ENCODE measurements at regions not wholly inside any gene's neighbourhood (a gene's known extent, or its start where the extent isn't known, plus 50 kb on each side); places are given as distances from the start of the nearest gene placed in this dataset.

DNA sequence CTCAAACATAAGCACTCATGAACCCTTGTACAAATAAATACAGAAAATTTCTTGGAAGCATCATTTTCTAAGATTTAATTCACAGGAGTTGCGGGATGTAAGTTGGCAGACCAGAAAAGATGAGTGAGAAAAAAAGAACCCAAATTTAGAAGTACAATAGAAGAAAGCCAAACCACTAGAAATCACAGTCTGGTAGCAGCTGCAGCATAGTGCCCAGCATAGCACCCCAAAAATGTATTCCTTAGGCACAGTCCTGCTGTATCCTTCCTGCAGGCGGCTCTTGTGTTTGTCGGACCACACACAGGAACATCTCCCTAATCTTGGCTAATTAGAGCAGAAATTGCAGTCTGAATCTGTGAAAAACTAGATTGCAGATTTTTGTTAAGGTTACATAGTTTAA is 208.5 kb upstream of the TRPM3 start:
- no peak for TF ChIP-seq NFIC (IDR thresholded peaks at IDR 0.05)
- TF ChIP-seq TAF1 (IDR thresholded peaks at IDR 0.05; ENCODE audit: low read depth), result no peak
- no peak for TF ChIP-seq EP300 (IDR thresholded peaks at IDR 0.05; ENCODE audit: borderline replicate concordance)
- TF ChIP-seq, protein P1, sequence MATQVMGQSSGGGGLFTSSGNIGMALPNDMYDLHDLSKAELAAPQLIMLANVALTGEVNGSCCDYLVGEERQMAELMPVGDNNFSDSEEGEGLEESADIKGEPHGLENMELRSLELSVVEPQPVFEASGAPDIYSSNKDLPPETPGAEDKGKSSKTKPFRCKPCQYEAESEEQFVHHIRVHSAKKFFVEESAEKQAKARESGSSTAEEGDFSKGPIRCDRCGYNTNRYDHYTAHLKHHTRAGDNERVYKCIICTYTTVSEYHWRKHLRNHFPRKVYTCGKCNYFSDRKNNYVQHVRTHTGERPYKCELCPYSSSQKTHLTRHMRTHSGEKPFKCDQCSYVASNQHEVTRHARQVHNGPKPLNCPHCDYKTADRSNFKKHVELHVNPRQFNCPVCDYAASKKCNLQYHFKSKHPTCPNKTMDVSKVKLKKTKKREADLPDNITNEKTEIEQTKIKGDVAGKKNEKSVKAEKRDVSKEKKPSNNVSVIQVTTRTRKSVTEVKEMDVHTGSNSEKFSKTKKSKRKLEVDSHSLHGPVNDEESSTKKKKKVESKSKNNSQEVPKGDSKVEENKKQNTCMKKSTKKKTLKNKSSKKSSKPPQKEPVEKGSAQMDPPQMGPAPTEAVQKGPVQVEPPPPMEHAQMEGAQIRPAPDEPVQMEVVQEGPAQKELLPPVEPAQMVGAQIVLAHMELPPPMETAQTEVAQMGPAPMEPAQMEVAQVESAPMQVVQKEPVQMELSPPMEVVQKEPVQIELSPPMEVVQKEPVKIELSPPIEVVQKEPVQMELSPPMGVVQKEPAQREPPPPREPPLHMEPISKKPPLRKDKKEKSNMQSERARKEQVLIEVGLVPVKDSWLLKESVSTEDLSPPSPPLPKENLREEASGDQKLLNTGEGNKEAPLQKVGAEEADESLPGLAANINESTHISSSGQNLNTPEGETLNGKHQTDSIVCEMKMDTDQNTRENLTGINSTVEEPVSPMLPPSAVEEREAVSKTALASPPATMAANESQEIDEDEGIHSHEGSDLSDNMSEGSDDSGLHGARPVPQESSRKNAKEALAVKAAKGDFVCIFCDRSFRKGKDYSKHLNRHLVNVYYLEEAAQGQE (IDR thresholded peaks at IDR 0.05; ENCODE audit: low read depth), result no peak
- TF ChIP-seq RAD21 (IDR thresholded peaks at IDR 0.05; ENCODE audit: low read depth), result no peak
- TF ChIP-seq TCF12 (IDR thresholded peaks at IDR 0.05; ENCODE audit: low read depth), result no peak
- no peak for TF ChIP-seq FOXM1 (IDR thresholded peaks at IDR 0.05; ENCODE audit: borderline replicate concordance, low read depth)
- TF ChIP-seq, protein P2, sequence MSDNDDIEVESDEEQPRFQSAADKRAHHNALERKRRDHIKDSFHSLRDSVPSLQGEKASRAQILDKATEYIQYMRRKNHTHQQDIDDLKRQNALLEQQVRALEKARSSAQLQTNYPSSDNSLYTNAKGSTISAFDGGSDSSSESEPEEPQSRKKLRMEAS (IDR thresholded peaks at IDR 0.05), result no peak
- no peak for TF ChIP-seq YY1 (IDR thresholded peaks at IDR 0.05; ENCODE audit: low read depth)
- TF ChIP-seq EGR1 (IDR thresholded peaks at IDR 0.05), result no peak
- no peak for TF ChIP-seq TEAD4 (IDR thresholded peaks at IDR 0.05)
- TF ChIP-seq ZBTB7A (IDR thresholded peaks at IDR 0.05; ENCODE audit: low read depth), result no peak
- no peak for TF ChIP-seq CEBPB (IDR thresholded peaks at IDR 0.05)
- TF ChIP-seq, protein P3, sequence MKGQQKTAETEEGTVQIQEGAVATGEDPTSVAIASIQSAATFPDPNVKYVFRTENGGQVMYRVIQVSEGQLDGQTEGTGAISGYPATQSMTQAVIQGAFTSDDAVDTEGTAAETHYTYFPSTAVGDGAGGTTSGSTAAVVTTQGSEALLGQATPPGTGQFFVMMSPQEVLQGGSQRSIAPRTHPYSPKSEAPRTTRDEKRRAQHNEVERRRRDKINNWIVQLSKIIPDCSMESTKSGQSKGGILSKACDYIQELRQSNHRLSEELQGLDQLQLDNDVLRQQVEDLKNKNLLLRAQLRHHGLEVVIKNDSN (IDR thresholded peaks at IDR 0.05), result no peak
- no peak for TF ChIP-seq CREB1 (IDR thresholded peaks at IDR 0.05; ENCODE audit: low read depth)

DNA sequence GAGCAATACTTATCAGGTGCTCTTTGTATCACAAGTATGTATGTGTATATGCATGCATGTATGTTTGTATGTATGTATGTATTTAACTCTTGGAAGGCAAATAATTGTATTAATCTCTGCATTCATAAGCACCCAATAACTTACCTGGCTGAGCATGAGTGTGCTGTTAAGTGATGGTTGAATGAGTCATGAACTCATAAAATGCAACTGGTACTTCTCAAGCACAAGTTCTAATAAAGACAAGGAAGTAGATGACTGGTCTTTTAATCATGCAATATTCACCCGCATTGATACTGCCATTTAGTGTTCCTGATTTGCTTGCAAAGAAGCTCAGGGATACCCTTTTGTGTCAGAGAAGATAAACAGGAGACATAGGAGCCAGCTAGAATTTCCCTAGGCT is 204.9 kb upstream of the TRPM3 start:
- no peak for TF ChIP-seq FOXM1 (IDR thresholded peaks at IDR 0.05; ENCODE audit: borderline replicate concordance, low read depth)
- TF ChIP-seq, protein P2 (IDR thresholded peaks at IDR 0.05), result no peak
- TF ChIP-seq, protein P3 (IDR thresholded peaks at IDR 0.05), result no peak
- no peak for TF ChIP-seq EGR1 (IDR thresholded peaks at IDR 0.05)
- TF ChIP-seq YY1 (IDR thresholded peaks at IDR 0.05; ENCODE audit: low read depth), result no peak
- no peak for TF ChIP-seq CREB1 (IDR thresholded peaks at IDR 0.05; ENCODE audit: low read depth)
- TF ChIP-seq ZBTB7A (IDR thresholded peaks at IDR 0.05; ENCODE audit: low read depth), result no peak
- no peak for TF ChIP-seq TAF1 (IDR thresholded peaks at IDR 0.05; ENCODE audit: low read depth)
- TF ChIP-seq RAD21 (IDR thresholded peaks at IDR 0.05; ENCODE audit: low read depth), result no peak
- TF ChIP-seq TEAD4 (IDR thresholded peaks at IDR 0.05), result no peak
- TF ChIP-seq, protein P1 (IDR thresholded peaks at IDR 0.05; ENCODE audit: low read depth), result no peak
- no peak for TF ChIP-seq EP300 (IDR thresholded peaks at IDR 0.05; ENCODE audit: borderline replicate concordance)
- TF ChIP-seq CEBPB (IDR thresholded peaks at IDR 0.05), result no peak
- TF ChIP-seq TCF12 (IDR thresholded peaks at IDR 0.05; ENCODE audit: low read depth), result no peak
- TF ChIP-seq NFIC (IDR thresholded peaks at IDR 0.05), result no peak

DNA sequence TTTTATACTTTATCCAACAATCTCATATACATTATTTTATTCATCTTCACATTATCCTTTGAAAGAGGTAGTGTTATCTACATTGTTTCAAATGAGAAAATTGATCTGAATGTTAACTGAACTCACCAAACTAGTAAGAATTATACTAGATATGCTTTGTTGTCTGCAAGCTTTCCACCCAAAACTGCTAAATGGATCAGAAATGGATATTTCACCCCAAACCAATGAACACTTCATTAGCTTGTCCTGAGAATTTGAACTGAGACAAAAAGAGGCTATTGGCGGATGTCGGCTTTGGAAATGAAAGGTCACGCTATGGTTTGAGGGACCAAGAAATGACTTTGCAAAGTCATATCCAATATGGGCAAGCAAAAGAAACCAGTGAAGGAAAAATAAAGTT is 201.9 kb upstream of the TRPM3 start:
- TF ChIP-seq, protein P3 (IDR thresholded peaks at IDR 0.05), result no peak
- TF ChIP-seq NFIC (IDR thresholded peaks at IDR 0.05) (no peak), ZBTB7A (IDR thresholded peaks at IDR 0.05; ENCODE audit: low read depth) (no peak), RAD21 (IDR thresholded peaks at IDR 0.05; ENCODE audit: low read depth) (no peak), FOXM1 (IDR thresholded peaks at IDR 0.05; ENCODE audit: borderline replicate concordance, low read depth) (no peak), YY1 (IDR thresholded peaks at IDR 0.05; ENCODE audit: low read depth) (no peak), EGR1 (IDR thresholded peaks at IDR 0.05) (no peak), CEBPB (IDR thresholded peaks at IDR 0.05) (no peak), EP300 (IDR thresholded peaks at IDR 0.05; ENCODE audit: borderline replicate concordance) (no peak), CREB1 (IDR thresholded peaks at IDR 0.05; ENCODE audit: low read depth) (no peak), TAF1 (IDR thresholded peaks at IDR 0.05; ENCODE audit: low read depth) (no peak), TCF12 (IDR thresholded peaks at IDR 0.05; ENCODE audit: low read depth) (no peak), TEAD4 (IDR thresholded peaks at IDR 0.05) (no peak)
- TF ChIP-seq, protein P1 (IDR thresholded peaks at IDR 0.05; ENCODE audit: low read depth), result no peak
- TF ChIP-seq, protein P2 (IDR thresholded peaks at IDR 0.05), result no peak

All from Ishikawa (cell line).